PC-3 (cell line): ENCODE measurements at regions not wholly inside any gene's neighbourhood (a gene's known extent, or its start where the extent isn't known, plus 50 kb on each side); places are given as distances from the start of the nearest gene placed in this dataset.

ENCODE experiments used
- EZH2 ChIP-seq: fragments of 300-600 bp; sonication (generic); IDR thresholded peaks from one replicate; pipeline ENCODE4 v1.6.1; 2017; ENCODE audit warnings: antibody characterized with exemption, mild to moderate bottlenecking, low read length; ENCODE audit not compliant: unreplicated experiment
- TF ChIP-seq, protein P1 (sequence below): fragments of 300-600 bp; sonication (generic); conservative IDR thresholded peaks from 2 replicates; pipeline ENCODE4 v1.5.1; 2017; ENCODE audit warnings: antibody characterized with exemption, low read depth, mild to moderate bottlenecking, low read length

DNA sequence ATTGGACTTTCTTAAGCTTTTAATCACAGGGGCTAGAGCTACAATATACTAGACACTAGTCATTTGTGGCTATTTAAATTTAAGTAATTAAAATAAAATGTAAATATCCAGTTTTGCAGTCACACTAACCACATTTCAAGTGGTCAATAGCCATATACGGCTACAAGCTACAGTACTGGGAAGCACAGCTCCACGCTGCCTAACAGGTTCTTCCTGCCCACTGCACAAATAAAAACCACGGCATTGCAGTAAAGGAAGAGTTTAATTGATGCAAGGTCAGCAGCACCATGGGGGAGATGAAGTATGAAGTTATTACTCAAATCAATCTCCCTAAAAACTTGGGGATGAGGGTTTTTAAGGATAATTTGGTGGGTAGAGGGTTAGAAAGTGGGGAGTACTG is 134.1 kb downstream of the LURAP1L start:
- TF ChIP-seq, protein P1, sequence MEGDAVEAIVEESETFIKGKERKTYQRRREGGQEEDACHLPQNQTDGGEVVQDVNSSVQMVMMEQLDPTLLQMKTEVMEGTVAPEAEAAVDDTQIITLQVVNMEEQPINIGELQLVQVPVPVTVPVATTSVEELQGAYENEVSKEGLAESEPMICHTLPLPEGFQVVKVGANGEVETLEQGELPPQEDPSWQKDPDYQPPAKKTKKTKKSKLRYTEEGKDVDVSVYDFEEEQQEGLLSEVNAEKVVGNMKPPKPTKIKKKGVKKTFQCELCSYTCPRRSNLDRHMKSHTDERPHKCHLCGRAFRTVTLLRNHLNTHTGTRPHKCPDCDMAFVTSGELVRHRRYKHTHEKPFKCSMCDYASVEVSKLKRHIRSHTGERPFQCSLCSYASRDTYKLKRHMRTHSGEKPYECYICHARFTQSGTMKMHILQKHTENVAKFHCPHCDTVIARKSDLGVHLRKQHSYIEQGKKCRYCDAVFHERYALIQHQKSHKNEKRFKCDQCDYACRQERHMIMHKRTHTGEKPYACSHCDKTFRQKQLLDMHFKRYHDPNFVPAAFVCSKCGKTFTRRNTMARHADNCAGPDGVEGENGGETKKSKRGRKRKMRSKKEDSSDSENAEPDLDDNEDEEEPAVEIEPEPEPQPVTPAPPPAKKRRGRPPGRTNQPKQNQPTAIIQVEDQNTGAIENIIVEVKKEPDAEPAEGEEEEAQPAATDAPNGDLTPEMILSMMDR: no peak
- TF ChIP-seq EZH2: no peak
